Dedifferentiated amniotic fluid mesenchymal stem cell (primary cell): ENCODE measurements at regions not wholly inside any gene's neighbourhood (a gene's known extent, or its start where the extent isn't known, plus 50 kb on each side); places are given as distances from the start of the nearest gene placed in this dataset.

Experiments used
- DNase-seq: peaks from one replicate; pipeline ENCODE4 v3.0.0-alpha.2; 2016; ENCODE audit errors: extremely low spot score

GRCh38 chrX:30950391-30950790 is 61.3 kb upstream of the TAB3 start:
- no peak for DNase-seq

GRCh38 chrX:30949554-30949953 is 60.5 kb upstream of the TAB3 start:
- DNase-seq: no peak

- DNase-seq: no peak
Observed at GRCh38 chrX:30948626-30949025, 59.6 kb upstream of the TAB3 start.

DNA sequence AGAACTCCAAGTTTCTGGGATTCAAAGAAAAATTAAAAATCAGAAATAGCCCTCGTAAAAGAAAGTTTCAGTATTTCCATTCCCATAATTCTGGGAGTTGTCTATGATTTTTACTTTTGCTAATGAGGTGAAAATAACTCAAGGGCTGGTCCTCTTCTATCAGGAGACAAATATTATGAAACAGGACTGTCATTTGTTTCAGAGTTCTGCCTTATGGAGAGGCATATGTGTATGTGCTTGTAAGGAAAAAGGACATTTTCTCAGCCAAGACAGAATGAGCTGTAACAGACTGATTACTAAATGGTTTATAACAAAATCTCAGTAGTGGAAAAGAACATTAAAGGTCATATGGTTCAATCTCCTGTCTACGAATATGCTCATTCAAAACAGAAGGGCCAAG is 59.0 kb upstream of the TAB3 start:
- DNase-seq: no peak

GRCh38 chrX:30943984-30944383 is 54.9 kb upstream of the TAB3 start:
- no peak for DNase-seq

DNA sequence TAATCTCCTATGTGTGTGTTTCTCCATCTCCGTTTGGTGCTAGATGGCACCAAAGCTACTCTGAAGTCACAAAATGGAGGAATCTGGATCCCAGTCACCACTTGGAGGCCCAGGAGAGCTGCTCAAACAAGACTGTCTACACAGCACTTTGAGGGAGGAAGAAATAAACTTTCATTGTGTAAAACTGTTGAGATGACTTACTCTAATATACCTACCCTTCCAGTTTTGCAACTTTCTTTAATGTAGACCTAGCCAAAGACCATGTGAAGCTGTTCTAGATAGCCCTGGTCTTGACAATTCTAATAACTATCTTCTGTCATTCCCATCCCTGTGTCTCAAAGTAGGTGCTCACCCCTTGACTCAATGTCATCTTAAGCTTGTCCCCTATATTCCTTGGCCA is 52.8 kb upstream of the TAB3 start:
- no peak for DNase-seq

DNA sequence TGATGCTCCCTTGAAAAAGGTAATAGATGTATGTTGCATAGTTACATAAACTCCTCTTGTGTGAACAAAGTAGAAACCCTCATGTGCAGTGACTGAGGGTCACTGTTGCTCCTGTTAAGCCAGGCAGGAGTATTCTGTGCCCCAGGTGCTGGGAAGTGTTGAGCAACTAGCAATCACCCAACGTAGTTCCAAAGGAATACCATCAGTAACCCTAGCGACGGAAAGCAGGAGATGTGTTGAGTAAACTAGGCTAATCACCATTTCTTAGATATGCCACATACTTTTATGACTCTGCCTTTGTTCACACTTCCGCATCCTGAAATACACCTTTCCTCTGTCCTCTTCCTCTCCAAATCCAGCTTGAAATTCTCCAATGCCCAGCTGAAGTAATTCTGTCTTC is 50.9 kb upstream of the TAB3 start:
- no peak for DNase-seq
